ENCODE measurements at regions not wholly inside any gene's neighbourhood (a gene's known extent, or its start where the extent isn't known, plus 50 kb on each side); places are given as distances from the start of the nearest gene placed in this dataset.

DNA sequence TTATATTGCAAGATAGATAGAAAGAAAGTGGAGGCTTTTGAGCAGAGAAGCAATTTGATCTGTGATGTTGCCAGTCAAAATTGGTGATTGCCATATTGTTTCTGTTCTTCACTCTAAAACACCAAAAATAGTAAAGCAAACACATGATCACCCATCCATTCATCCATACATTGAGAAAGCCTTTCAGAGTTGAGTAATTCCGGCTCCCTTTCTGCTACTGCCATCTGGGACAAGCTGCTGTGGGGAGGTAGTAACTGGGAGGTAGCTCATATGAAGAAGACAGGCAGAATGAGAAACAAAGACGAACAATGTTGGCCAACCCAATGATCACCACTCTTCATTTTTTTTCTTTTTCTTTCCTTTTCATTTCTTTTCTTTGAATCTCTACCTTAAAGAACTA, 51.1 kb upstream of the HBS1L start:
- Mint-ChIP-seq H3K4me3 (no peak overlapping the region), H3K9me3 (no peaks in the 10 kb centered on the region), H3K27me3 (ENCODE audit: low read depth) (peaks cover 3% of the 10 kb centered on the region), H3K4me1 (no peaks in the 10 kb centered on the region), H3K27ac (no peak overlapping the region), H3K36me3 (ENCODE audit: low read depth) (no peaks in the 10 kb centered on the region)
- TF ChIP-seq, protein P1, sequence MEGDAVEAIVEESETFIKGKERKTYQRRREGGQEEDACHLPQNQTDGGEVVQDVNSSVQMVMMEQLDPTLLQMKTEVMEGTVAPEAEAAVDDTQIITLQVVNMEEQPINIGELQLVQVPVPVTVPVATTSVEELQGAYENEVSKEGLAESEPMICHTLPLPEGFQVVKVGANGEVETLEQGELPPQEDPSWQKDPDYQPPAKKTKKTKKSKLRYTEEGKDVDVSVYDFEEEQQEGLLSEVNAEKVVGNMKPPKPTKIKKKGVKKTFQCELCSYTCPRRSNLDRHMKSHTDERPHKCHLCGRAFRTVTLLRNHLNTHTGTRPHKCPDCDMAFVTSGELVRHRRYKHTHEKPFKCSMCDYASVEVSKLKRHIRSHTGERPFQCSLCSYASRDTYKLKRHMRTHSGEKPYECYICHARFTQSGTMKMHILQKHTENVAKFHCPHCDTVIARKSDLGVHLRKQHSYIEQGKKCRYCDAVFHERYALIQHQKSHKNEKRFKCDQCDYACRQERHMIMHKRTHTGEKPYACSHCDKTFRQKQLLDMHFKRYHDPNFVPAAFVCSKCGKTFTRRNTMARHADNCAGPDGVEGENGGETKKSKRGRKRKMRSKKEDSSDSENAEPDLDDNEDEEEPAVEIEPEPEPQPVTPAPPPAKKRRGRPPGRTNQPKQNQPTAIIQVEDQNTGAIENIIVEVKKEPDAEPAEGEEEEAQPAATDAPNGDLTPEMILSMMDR (IDR thresholded peaks at IDR 0.05; ENCODE audit: unreplicated experiment in 3 of 3), result no peak

DNA sequence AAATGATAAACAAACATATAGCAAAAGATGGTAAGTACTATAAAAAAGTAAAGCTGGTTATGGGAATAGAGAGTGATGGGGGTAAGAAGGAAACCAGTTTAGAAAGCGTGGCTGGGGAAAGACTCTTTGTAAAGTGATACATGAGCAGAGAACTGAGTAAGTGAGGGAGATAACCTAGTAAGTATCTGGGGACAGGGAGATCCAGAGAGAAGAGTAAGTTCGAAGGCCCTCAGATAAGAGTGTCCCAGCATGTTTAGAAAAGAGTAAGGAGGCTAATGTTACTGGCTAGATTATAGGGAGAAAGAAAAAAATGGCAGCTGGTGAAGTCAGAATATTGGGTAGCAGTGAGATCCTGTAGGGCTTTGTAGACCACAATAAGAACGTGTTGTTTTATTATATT, 50.7 kb upstream of the HBS1L start:
- no peak overlapping the region for H3K4me3 Mint-ChIP-seq
- H3K27me3 Mint-ChIP-seq (ENCODE audit: low read depth), result peaks cover under 1% of the 10 kb centered on the region
- no peaks in the 10 kb centered on the region for H3K9me3 Mint-ChIP-seq
- H3K4me1 Mint-ChIP-seq, result no peaks in the 10 kb centered on the region
- TF ChIP-seq, protein P1 (IDR thresholded peaks at IDR 0.05; ENCODE audit: unreplicated experiment in 3 of 3), result no peak
- H3K36me3 Mint-ChIP-seq (ENCODE audit: low read depth), result no peaks in the 10 kb centered on the region
- H3K27ac Mint-ChIP-seq, result no peak overlapping the region

Data from nephron (organoid).